ENCODE measurements at regions not wholly inside any gene's neighbourhood (a gene's known extent, or its start where the extent isn't known, plus 50 kb on each side); places are given as distances from the start of the nearest gene placed in this dataset.

DNA sequence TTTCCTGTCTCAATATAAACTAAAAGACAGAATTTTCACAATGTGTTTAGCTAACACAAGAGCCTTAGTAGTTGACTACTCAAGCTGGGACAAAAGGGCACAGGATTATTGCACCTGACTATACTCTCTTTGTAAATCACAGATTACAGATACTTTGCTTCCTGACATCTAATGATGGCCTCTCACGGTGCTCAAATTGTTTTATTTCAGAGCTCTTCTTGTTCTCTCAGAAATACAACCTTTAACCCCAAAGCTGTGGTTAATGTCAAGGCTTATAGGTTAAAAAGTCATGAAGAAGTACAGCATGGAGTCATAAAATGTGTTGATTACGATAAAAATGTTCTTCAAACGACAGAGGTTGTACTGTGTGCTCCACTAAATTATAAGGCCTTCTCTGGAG is 89.9 kb upstream of the CPNE8 start:
- no peaks in the 10 kb centered on the region for H3K9me3 ChIP-seq (ENCODE audit: control insufficient read depth in 2 of 2, low read length in 2 of 2)
- H3K4me1 Mint-ChIP-seq, result no peaks in the 10 kb centered on the region
- H3K4me3 Mint-ChIP-seq, result no peak overlapping the region
- H3K36me3 Mint-ChIP-seq, result no peaks in the 10 kb centered on the region
- no peaks in the 10 kb centered on the region for H3K27me3 Mint-ChIP-seq
- no peak overlapping the region for H3K27ac Mint-ChIP-seq
- no peak overlapping the region for H3K27ac ChIP-seq (ENCODE audit: insufficient read depth, low read length, poor library complexity, severe bottlenecking)
- no peaks in the 10 kb centered on the region for H3K27me3 ChIP-seq (ENCODE audit: control insufficient read depth, insufficient read depth, low read length)
- H3K9me3 Mint-ChIP-seq, result peaks cover 0 to 8% (median 2%) of the 10 kb centered on the region in 7 donors
- H3K4me3 ChIP-seq (ENCODE audit: low read depth, low read length), result no peak overlapping the region
- H3K36me3 ChIP-seq (ENCODE audit: control insufficient read depth, insufficient read depth, low read length), result no peaks in the 10 kb centered on the region
- H3K4me1 ChIP-seq (ENCODE audit: control insufficient read depth, insufficient read depth, low read length, poor library complexity, severe bottlenecking), result no peaks in the 10 kb centered on the region
- DNase-seq, result no peak
- no peak for ATAC-seq (ENCODE audit: low read depth in 2 of 2)

DNA sequence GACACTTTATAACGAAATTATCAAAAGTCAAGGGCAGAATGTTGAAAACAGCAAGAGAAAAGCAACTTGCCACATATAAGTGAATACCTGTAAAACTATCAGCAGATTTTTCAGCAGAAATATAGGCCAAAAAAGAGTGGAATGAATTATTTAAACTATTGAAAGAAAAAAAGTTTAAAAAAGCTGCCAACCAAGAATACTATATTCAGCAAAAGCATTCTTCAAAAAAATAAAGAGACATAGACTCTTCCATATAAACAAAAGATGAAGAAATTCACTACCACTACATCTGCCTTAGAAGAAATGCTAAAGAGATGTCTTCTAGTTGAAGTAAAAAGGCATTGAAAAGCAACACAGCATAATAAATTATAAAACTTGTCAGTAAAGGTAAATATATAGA is 80.6 kb upstream of the CPNE8 start:
- Mint-ChIP-seq H3K27me3 (no peaks in the 10 kb centered on the region), H3K4me1 (no peaks in the 10 kb centered on the region), H3K9me3 (peaks cover 0 to 30% (median 10%) of the 10 kb centered on the region in 7 donors), H3K27ac (no peak overlapping the region), H3K36me3 (no peaks in the 10 kb centered on the region), H3K4me3 (no peak overlapping the region)
- Histone ChIP-seq H3K4me1 (ENCODE audit: control insufficient read depth, insufficient read depth, low read length, poor library complexity, severe bottlenecking) (no peaks in the 10 kb centered on the region), H3K4me3 (ENCODE audit: low read depth, low read length) (no peak overlapping the region), H3K27ac (ENCODE audit: insufficient read depth, low read length, poor library complexity, severe bottlenecking) (no peak overlapping the region), H3K9me3 (ENCODE audit: control insufficient read depth in 2 of 2, low read length in 2 of 2) (peaks cover 9 to 10% of the 10 kb centered on the region in 2 experiments), H3K36me3 (ENCODE audit: control insufficient read depth, insufficient read depth, low read length) (no peaks in the 10 kb centered on the region), H3K27me3 (ENCODE audit: control insufficient read depth, insufficient read depth, low read length) (no peaks in the 10 kb centered on the region)
- DNase-seq, result no peak
- ATAC-seq (ENCODE audit: low read depth in 2 of 2), result no peak

DNA sequence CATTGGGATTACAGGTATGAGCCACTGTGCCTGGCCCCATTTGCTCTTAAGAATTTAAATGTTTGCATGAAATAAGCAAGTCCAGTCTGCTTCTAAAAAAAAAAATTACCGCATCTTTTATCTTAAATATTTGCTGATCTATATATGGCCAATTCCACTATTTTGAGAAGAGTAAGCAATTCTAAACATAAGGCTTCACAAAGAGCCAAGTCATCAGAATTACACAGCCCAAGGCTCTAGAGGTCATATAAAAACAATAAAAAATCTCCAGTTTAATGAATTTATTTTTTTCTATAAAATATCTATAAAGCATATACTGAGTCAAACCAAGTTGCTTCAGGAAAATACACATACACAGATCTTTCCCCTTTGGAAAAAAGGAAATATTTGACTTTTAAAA is 79.0 kb upstream of the CPNE8 start:
- Histone ChIP-seq H3K36me3 (ENCODE audit: control insufficient read depth, insufficient read depth, low read length) (no peaks in the 10 kb centered on the region), H3K4me1 (ENCODE audit: control insufficient read depth, insufficient read depth, low read length, poor library complexity, severe bottlenecking) (no peaks in the 10 kb centered on the region), H3K27me3 (ENCODE audit: control insufficient read depth, insufficient read depth, low read length) (no peaks in the 10 kb centered on the region), H3K4me3 (ENCODE audit: low read depth, low read length) (no peak overlapping the region), H3K27ac (ENCODE audit: insufficient read depth, low read length, poor library complexity, severe bottlenecking) (no peak overlapping the region), H3K9me3 (ENCODE audit: control insufficient read depth in 2 of 2, low read length in 2 of 2) (peaks cover 9 to 10% of the 10 kb centered on the region in 2 experiments)
- H3K27ac Mint-ChIP-seq, result no peak overlapping the region
- H3K4me1 Mint-ChIP-seq, result no peaks in the 10 kb centered on the region
- no peaks in the 10 kb centered on the region for H3K36me3 Mint-ChIP-seq
- no peak overlapping the region for H3K4me3 Mint-ChIP-seq
- peaks cover 0 to 28% (median 10%) of the 10 kb centered on the region in 7 donors for H3K9me3 Mint-ChIP-seq
- H3K27me3 Mint-ChIP-seq, result no peaks in the 10 kb centered on the region
- DNase-seq (no peak), ATAC-seq (ENCODE audit: low read depth in 2 of 2) (no peak)

DNA sequence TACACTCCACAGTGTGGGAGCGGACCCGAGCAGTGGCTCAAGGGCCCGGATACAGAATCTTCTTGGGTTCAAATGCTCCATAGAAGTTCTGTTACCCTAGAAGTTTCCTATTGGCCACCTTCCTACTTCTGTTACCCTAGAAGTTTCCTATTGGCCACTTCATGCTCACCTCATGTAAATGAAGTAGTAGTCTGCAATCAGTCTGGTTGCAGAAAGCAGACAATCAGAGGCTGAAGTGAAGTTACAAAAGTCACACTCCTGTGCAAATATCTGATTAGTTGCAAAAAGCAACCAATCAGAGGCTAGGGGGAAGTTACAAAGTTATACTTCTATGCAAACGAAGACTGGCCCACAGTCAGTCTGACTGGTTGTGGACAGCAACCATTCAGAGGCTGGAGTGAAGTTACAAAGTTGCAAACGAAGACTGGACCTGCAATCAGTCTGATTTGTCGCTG is 77.8 kb upstream of the CPNE8 start:
- no peaks in the 10 kb centered on the region for H3K36me3 Mint-ChIP-seq
- Histone ChIP-seq H3K27me3 (ENCODE audit: control insufficient read depth, insufficient read depth, low read length) (no peaks in the 10 kb centered on the region), H3K4me1 (ENCODE audit: control insufficient read depth, insufficient read depth, low read length, poor library complexity, severe bottlenecking) (no peaks in the 10 kb centered on the region), H3K27ac (ENCODE audit: insufficient read depth, low read length, poor library complexity, severe bottlenecking) (no peak overlapping the region), H3K36me3 (ENCODE audit: control insufficient read depth, insufficient read depth, low read length) (no peaks in the 10 kb centered on the region), H3K9me3 (ENCODE audit: control insufficient read depth in 2 of 2, low read length in 2 of 2) (peaks cover 9 to 10% of the 10 kb centered on the region in 2 experiments), H3K4me3 (ENCODE audit: low read depth, low read length) (no peak overlapping the region)
- H3K4me1 Mint-ChIP-seq, result no peaks in the 10 kb centered on the region
- no peaks in the 10 kb centered on the region for H3K27me3 Mint-ChIP-seq
- peaks cover 0 to 25% (median 7%) of the 10 kb centered on the region in 7 donors for H3K9me3 Mint-ChIP-seq
- no peak overlapping the region for H3K4me3 Mint-ChIP-seq
- ATAC-seq (ENCODE audit: low read depth in 2 of 2), result no peak
- no peak overlapping the region for H3K27ac Mint-ChIP-seq
- DNase-seq, result no peak

DNA sequence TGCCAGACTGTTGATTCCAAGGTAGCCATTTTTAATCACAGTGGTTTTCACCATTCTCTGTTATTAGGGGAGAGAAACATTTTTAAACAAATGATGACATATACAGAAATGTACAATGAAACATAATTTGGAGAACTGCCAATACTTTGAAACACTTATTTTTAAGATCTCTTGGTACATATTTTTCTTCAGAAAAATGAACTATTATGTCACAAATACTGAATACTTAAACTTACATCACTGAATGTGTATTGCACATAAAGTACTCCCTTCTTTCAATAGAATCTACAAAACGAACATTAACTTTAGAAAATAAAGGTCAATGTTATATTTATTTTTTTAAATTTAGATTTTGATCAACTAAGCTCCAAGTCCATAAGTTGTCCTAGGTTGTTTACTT is 71.7 kb upstream of the CPNE8 start:
- peaks cover 0 to 12% (median 2%) of the 10 kb centered on the region in 7 donors for H3K9me3 Mint-ChIP-seq
- Histone ChIP-seq H3K9me3 (ENCODE audit: control insufficient read depth in 2 of 2, low read length in 2 of 2) (no peaks in the 10 kb centered on the region), H3K27me3 (ENCODE audit: control insufficient read depth, insufficient read depth, low read length) (no peaks in the 10 kb centered on the region), H3K27ac (ENCODE audit: insufficient read depth, low read length, poor library complexity, severe bottlenecking) (no peak overlapping the region), H3K4me3 (ENCODE audit: low read depth, low read length) (no peak overlapping the region), H3K36me3 (ENCODE audit: control insufficient read depth, insufficient read depth, low read length) (no peaks in the 10 kb centered on the region), H3K4me1 (ENCODE audit: control insufficient read depth, insufficient read depth, low read length, poor library complexity, severe bottlenecking) (no peaks in the 10 kb centered on the region)
- no peak overlapping the region for H3K27ac Mint-ChIP-seq
- H3K36me3 Mint-ChIP-seq, result no peaks in the 10 kb centered on the region
- H3K4me1 Mint-ChIP-seq, result no peaks in the 10 kb centered on the region
- ATAC-seq (ENCODE audit: low read depth in 2 of 2), result no peak
- DNase-seq, result no peak
- no peak overlapping the region for H3K4me3 Mint-ChIP-seq
- no peaks in the 10 kb centered on the region for H3K27me3 Mint-ChIP-seq

DNA sequence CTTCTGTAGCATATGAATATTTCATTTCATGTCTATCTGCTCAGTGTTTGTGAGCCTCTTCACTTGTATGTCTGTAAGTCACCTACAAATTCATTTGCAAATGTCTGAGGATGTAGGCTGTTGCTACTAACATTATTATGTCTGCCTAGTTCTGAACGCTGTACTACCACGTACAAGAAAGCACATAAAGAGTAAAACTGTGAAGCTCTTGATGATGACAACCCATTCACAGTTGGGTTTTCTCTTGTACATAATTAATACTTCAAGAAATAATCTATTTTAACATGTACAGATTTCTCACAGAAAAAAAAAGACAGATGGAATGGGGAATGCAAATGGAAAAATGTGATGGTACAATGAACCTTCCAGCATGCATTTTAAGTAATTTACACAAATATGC is 64.3 kb upstream of the CPNE8 start:
- H3K27me3 Mint-ChIP-seq, result no peaks in the 10 kb centered on the region
- no peaks in the 10 kb centered on the region for H3K9me3 ChIP-seq (ENCODE audit: control insufficient read depth in 2 of 2, low read length in 2 of 2)
- no peaks in the 10 kb centered on the region for H3K36me3 ChIP-seq (ENCODE audit: control insufficient read depth, insufficient read depth, low read length)
- no peaks in the 10 kb centered on the region for H3K4me1 ChIP-seq (ENCODE audit: control insufficient read depth, insufficient read depth, low read length, poor library complexity, severe bottlenecking)
- no peaks in the 10 kb centered on the region for H3K27me3 ChIP-seq (ENCODE audit: control insufficient read depth, insufficient read depth, low read length)
- H3K27ac Mint-ChIP-seq, result no peak overlapping the region
- DNase-seq, result no peak
- H3K4me3 ChIP-seq (ENCODE audit: low read depth, low read length), result no peak overlapping the region
- no peak overlapping the region for H3K27ac ChIP-seq (ENCODE audit: insufficient read depth, low read length, poor library complexity, severe bottlenecking)
- peaks cover 0 to 14% (median 2%) of the 10 kb centered on the region in 7 donors for H3K9me3 Mint-ChIP-seq
- H3K4me1 Mint-ChIP-seq, result no peaks in the 10 kb centered on the region
- ATAC-seq (ENCODE audit: low read depth in 2 of 2), result no peak
- H3K36me3 Mint-ChIP-seq, result no peaks in the 10 kb centered on the region
- H3K4me3 Mint-ChIP-seq, result no peak overlapping the region

DNA sequence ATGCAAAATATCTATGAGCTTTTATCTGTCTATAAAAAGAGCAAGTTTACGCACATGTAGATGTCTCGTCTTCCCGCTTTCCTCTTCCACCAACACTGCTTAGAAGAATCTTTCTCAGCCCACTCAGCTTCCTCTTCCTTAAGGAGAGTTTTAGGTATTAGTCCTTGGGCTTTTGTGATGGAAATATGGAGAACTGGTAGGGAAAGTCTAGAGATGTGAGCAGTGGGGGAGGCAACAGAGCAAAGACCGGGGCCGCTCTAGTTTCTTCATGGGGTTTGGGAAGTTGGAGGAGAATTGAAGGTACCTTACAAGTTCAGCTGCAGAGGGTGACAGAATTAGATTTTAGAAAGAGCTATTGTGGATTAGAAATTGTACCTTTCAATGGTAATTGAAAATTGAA is 56.3 kb upstream of the CPNE8 start:
- H3K36me3 Mint-ChIP-seq, result no peaks in the 10 kb centered on the region
- no peak overlapping the region for H3K4me3 Mint-ChIP-seq
- no peaks in the 10 kb centered on the region for H3K36me3 ChIP-seq (ENCODE audit: control insufficient read depth, insufficient read depth, low read length)
- H3K9me3 Mint-ChIP-seq, result peaks cover 0 to 5% (median 3%) of the 10 kb centered on the region in 7 donors
- no peaks in the 10 kb centered on the region for H3K27me3 ChIP-seq (ENCODE audit: control insufficient read depth, insufficient read depth, low read length)
- H3K27ac Mint-ChIP-seq, result no peak overlapping the region
- DNase-seq (no peak), ATAC-seq (ENCODE audit: low read depth in 2 of 2) (no peak)
- no peaks in the 10 kb centered on the region for H3K4me1 Mint-ChIP-seq
- no peaks in the 10 kb centered on the region for H3K9me3 ChIP-seq (ENCODE audit: control insufficient read depth in 2 of 2, low read length in 2 of 2)
- H3K4me3 ChIP-seq (ENCODE audit: low read depth, low read length), result no peak overlapping the region
- no peaks in the 10 kb centered on the region for H3K27me3 Mint-ChIP-seq
- H3K4me1 ChIP-seq (ENCODE audit: control insufficient read depth, insufficient read depth, low read length, poor library complexity, severe bottlenecking), result no peaks in the 10 kb centered on the region
- H3K27ac ChIP-seq (ENCODE audit: insufficient read depth, low read length, poor library complexity, severe bottlenecking), result no peak overlapping the region

DNA sequence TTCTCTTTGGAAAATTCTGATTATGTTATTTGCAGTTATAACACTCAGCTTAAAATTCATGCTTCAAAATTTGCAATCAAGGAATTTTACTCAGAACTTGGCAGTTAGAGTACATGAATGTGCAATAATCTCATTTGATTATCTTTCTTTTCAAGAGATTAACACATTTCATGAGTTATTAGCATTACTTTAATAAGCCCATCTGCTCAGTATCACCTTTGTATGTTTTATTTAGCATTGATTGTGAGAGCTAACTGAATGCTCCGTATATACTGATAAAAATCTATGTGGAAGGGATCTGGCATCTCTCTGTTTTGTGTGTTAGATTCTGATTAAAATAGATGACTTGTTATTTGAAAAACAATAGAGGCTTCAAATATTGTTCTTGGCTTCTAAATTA is 55.6 kb upstream of the CPNE8 start:
- Mint-ChIP-seq H3K27ac (no peak overlapping the region), H3K36me3 (no peaks in the 10 kb centered on the region), H3K4me1 (no peaks in the 10 kb centered on the region), H3K4me3 (no peak overlapping the region), H3K9me3 (peaks cover 0 to 5% (median 3%) of the 10 kb centered on the region in 7 donors), H3K27me3 (no peaks in the 10 kb centered on the region)
- no peak for ATAC-seq (ENCODE audit: low read depth in 2 of 2)
- Histone ChIP-seq H3K9me3 (ENCODE audit: control insufficient read depth in 2 of 2, low read length in 2 of 2) (no peaks in the 10 kb centered on the region), H3K4me1 (ENCODE audit: control insufficient read depth, insufficient read depth, low read length, poor library complexity, severe bottlenecking) (no peaks in the 10 kb centered on the region), H3K27me3 (ENCODE audit: control insufficient read depth, insufficient read depth, low read length) (no peaks in the 10 kb centered on the region), H3K4me3 (ENCODE audit: low read depth, low read length) (no peak overlapping the region), H3K36me3 (ENCODE audit: control insufficient read depth, insufficient read depth, low read length) (no peaks in the 10 kb centered on the region), H3K27ac (ENCODE audit: insufficient read depth, low read length, poor library complexity, severe bottlenecking) (no peak overlapping the region)
- DNase-seq, result no peak

Measured in CD4-positive, CD25-positive, alpha-beta regulatory T cell (primary cell).